B cell (primary cell): ENCODE measurements at regions not wholly inside any gene's neighbourhood (a gene's known extent, or its start where the extent isn't known, plus 50 kb on each side); places are given as distances from the start of the nearest gene placed in this dataset.

ENCODE experiments used
- ATAC-seq: fragments of 200-7000 bp; cut with Tn5 transposase; one replicate; pipeline ENCODE4 v1.10.0; 2021; ENCODE audit warnings: low read depth, mild to moderate bottlenecking, moderate number of reproducible peaks, moderate library complexity
- CTCF ChIA-PET: fragments of 350-600 bp; sonication (Branson Sonifier 250); formaldehyde crosslinking; loops from one replicate; lab custom pipeline; 2021; ENCODE audit warnings: antibody characterized with exemption, inconsistent platforms; lab: Charles Lee
- POLR2A ChIA-PET: fragments of 350-600 bp; sonication (Branson Sonifier 250); formaldehyde crosslinking; loops from one replicate; lab custom pipeline; 2021; ENCODE audit warnings: antibody characterized with exemption; lab: Charles Lee
- DNase-seq: peaks from one replicate; pipeline ENCODE4 v3.0.0; 2013
- H2AFZ ChIP-seq: 2 replicates; pipeline ENCODE4 v1.6.1; 2012; ENCODE audit warnings: mild to moderate bottlenecking, low read depth, low read length; ENCODE audit not compliant: insufficient read depth, poor library complexity, severe bottlenecking
- H3K27ac ChIP-seq, 2 donors: 1 replicate in 1 of 2; 2 replicates in 1 of 2; pipeline ENCODE4 v1.5.1; 2012 to 2013; ENCODE audit warnings: low read length in 2 of 2, mild to moderate bottlenecking in 2 of 2, moderate library complexity in 1 of 2
- H3K27me3 ChIP-seq, 4 experiments: fragments of 200-600 bp in 1 of 4; sonication (generic) in 1 of 4; replicated peaks in 1 of 4; 1 replicate in 2 of 4; 2 replicates in 2 of 4; pipeline versions ENCODE4 v1.6.1 to v1.7.0; 2013 to 2016; ENCODE audit warnings: low read length in 3 of 4, mild to moderate bottlenecking in 2 of 4, mixed read lengths in 1 of 4, moderate library complexity in 1 of 4; ENCODE audit not compliant: insufficient read depth in 4 of 4, control insufficient read depth in 3 of 4; ENCODE audit errors: control extremely low read depth in 1 of 4
- H3K36me3 ChIP-seq, 2 experiments: replicated peaks in 1 of 2; 1 replicate in 1 of 2; 2 replicates in 1 of 2; pipeline versions ENCODE4 v1.6.1 to v1.7.1; 2013; ENCODE audit warnings: low read length in 1 of 2; ENCODE audit not compliant: insufficient read depth in 2 of 2, control insufficient read depth in 1 of 2; ENCODE audit errors: control extremely low read depth in 1 of 2, extremely low read depth in 1 of 2
- H3K4me1 ChIP-seq, 2 donors: fragments of 200-600 bp in 1 of 2; sonication (generic) in 1 of 2; 1 replicate in 1 of 2; 2 replicates in 1 of 2; pipeline versions ENCODE4 v1.5.1 to v1.6.1; 2013 to 2017; ENCODE audit warnings: low read length in 2 of 2; ENCODE audit not compliant: control insufficient read depth in 2 of 2, insufficient read depth in 2 of 2
- H3K4me2 ChIP-seq: replicated peaks from 2 replicates; pipeline ENCODE3; 2012; ENCODE audit warnings: mild to moderate bottlenecking, low read depth, low read length; ENCODE audit not compliant: poor library complexity, severe bottlenecking
- H3K4me3 ChIP-seq, 5 experiments: fragments of 200-600 bp in 1 of 5; sonication (generic) in 1 of 5; 1 replicate in 3 of 5; 2 replicates in 2 of 5; pipeline versions ENCODE4 v1.5.1 to v1.7.0; 2011 to 2016; ENCODE audit warnings: low read length in 4 of 5, mild to moderate bottlenecking in 4 of 5, low read depth in 2 of 5, control low read depth in 1 of 5, moderate library complexity in 1 of 5; ENCODE audit not compliant: insufficient read depth in 1 of 5; ENCODE audit errors: control extremely low read depth in 1 of 5, extremely low read depth in 1 of 5
- H3K79me2 ChIP-seq: fragments of 200-600 bp; sonication (generic); one replicate; pipeline ENCODE4 v1.6.0; 2016; ENCODE audit warnings: low read length; ENCODE audit not compliant: control insufficient read depth, insufficient read depth
- H3K9ac ChIP-seq: fragments of 200-600 bp; sonication (generic); 2 replicates; pipeline ENCODE4 v1.6.1; 2017; ENCODE audit warnings: mild to moderate bottlenecking, low read length, moderate library complexity
- H3K9me3 ChIP-seq, 3 donors: one replicate each; pipeline versions ENCODE4 v1.6.1 to v1.7.1; 2013; ENCODE audit warnings: low read length in 2 of 3; ENCODE audit not compliant: control insufficient read depth in 2 of 3, insufficient read depth in 1 of 3; ENCODE audit errors: control extremely low read depth in 1 of 3
- H4K20me1 ChIP-seq: 2 replicates; pipeline ENCODE4 v1.6.0; 2012; ENCODE audit warnings: mild to moderate bottlenecking, low read length; ENCODE audit not compliant: insufficient read depth, control insufficient read depth, poor library complexity, severe bottlenecking
- H3K27ac Mint-ChIP-seq: one replicate; pipeline ENCODE4 v1.8.0; 2021; ENCODE audit warnings: mixed read lengths
- H3K27me3 Mint-ChIP-seq: one replicate; pipeline ENCODE4 v1.8.0; 2021; ENCODE audit warnings: mixed read lengths
- H3K4me1 Mint-ChIP-seq: one replicate; pipeline ENCODE4 v1.8.0; 2021; ENCODE audit warnings: mixed read lengths
- H3K4me3 Mint-ChIP-seq: one replicate; pipeline ENCODE4 v1.8.0; 2021; ENCODE audit warnings: mixed read lengths
- H3K9me3 Mint-ChIP-seq: one replicate; pipeline ENCODE4 v1.8.0; 2022; ENCODE audit warnings: mixed read lengths; ENCODE audit not compliant: insufficient read depth
- CTCF ChIP-seq: fragments of 200-600 bp; IDR thresholded peaks from one replicate; pipeline ENCODE4 v1.8.0; 2022; ENCODE audit warnings: antibody characterized with exemption, mild to moderate bottlenecking
- EZH2 ChIP-seq: IDR thresholded peaks from 2 replicates; pipeline ENCODE4 v1.6.1; 2012; ENCODE audit warnings: borderline replicate concordance, low read depth, mild to moderate bottlenecking, moderate library complexity, low read length; ENCODE audit not compliant: insufficient read depth, poor library complexity, severe bottlenecking
- WGBS: methylation state at CpG from one replicate; pipeline ENCODE4 v1.1.5; 2013; ENCODE audit warnings: missing lambda C conversion rate; ENCODE audit not compliant: insufficient coverage; 5-methylcytosine and 5-hydroxymethylcytosine counted together
- intact Hi-C: fragments of 100-400 bp; cut with micrococcal nuclease; formaldehyde crosslinking; loops from one replicate; pipeline ENCODE4 v1.10.0; 2022

DNA sequence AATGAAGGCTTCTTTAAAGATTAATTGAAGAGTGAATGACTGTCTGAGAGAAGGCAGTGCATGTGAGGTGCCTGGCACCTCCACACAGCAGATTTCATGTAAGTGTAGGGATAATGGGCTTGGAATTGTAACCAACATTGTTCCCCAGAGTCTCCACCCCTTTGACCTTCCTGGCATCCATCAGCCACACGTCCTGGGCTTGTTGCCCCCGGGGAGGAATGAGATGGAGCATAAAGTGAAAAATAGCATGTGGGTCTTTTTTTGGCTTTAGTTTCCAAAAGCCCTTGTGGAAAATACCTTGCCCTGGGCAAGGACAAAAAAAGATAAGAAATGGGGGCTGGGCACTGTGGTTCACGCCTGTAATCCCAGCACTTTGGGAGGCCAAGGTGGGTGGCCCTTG, 242.2 kb upstream of the ECI2 start:
- H3K27me3 ChIP-seq: peaks cover 0 to 2% (median 0%) of the 10 kb centered on the region in 4 experiments
- TF ChIP-seq CTCF (no peak), EZH2 (no peak)
- no peaks in the 10 kb centered on the region for H3K79me2 ChIP-seq
- H3K9me3 Mint-ChIP-seq: peaks cover 4% of the 10 kb centered on the region
- H3K4me1 Mint-ChIP-seq: no peaks in the 10 kb centered on the region
- H3K27me3 Mint-ChIP-seq: peaks cover 33% of the 10 kb centered on the region
- H3K36me3 ChIP-seq: no peaks in the 10 kb centered on the region
- intact Hi-C loops: no loop called here
- H3K9me3 ChIP-seq: peaks cover 0 to 10% (median 0%) of the 10 kb centered on the region in 3 donors
- no peaks in the 10 kb centered on the region for H4K20me1 ChIP-seq
- no peak overlapping the region for H3K4me3 Mint-ChIP-seq
- DNase-seq: no peak
- ChIA-PET POLR2A (no interaction called here), CTCF (no interaction called here)
- no peaks in the 10 kb centered on the region for H3K4me1 ChIP-seq
- H3K9ac ChIP-seq: no peak overlapping the region
- H3K27ac ChIP-seq: no peak overlapping the region
- WGBS: no CpG with 5 or more reads among the region's 3 CpGs
- no peak for ATAC-seq
- H3K27ac Mint-ChIP-seq: no peak overlapping the region
- no peak overlapping the region for H3K4me3 ChIP-seq
- no peak overlapping the region for H2AFZ ChIP-seq
- H3K4me2 ChIP-seq: no peak overlapping the region

DNA sequence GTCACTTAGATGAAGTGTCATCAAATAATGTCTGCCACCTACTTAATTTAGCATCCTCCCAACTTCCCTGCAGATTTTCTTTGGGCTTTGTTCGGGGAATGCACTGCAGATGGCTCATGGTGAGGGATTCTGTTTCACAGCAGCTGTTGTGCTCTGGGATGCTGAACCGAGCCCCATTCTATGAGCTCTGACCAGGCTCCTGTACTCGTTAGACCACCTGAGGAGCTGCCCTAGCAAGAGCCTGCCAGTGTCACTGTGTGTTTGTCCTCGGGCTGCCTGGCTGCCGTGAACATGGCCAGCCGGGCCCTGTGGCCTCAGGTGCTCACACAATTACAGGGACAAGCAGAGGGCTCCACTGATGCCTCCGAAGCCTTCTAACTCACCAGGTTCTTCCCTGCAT, 238.8 kb upstream of the ECI2 start:
- ChIA-PET POLR2A (no interaction called here), CTCF (no interaction called here)
- Histone ChIP-seq H3K9me3 (peaks cover 0 to 5% (median 0%) of the 10 kb centered on the region in 3 donors), H3K4me2 (no peak overlapping the region), H4K20me1 (no peaks in the 10 kb centered on the region), H3K79me2 (no peaks in the 10 kb centered on the region), H2AFZ (no peak overlapping the region), H3K27me3 (peaks cover 0 to 2% (median 0%) of the 10 kb centered on the region in 4 experiments), H3K9ac (no peak overlapping the region), H3K36me3 (no peaks in the 10 kb centered on the region), H3K27ac (no peak overlapping the region), H3K4me3 (no peak overlapping the region), H3K4me1 (no peaks in the 10 kb centered on the region)
- intact Hi-C loops: no loop called here
- no peaks in the 10 kb centered on the region for H3K4me1 Mint-ChIP-seq
- no peaks in the 10 kb centered on the region for H3K9me3 Mint-ChIP-seq
- no peak for TF ChIP-seq CTCF
- TF ChIP-seq EZH2: no peak
- 81% methylated on average over 7 of the region's 7 CpGs for WGBS
- ATAC-seq (no peak), DNase-seq (no peak)
- no peak overlapping the region for H3K4me3 Mint-ChIP-seq
- peaks cover 36% of the 10 kb centered on the region for H3K27me3 Mint-ChIP-seq
- H3K27ac Mint-ChIP-seq: no peak overlapping the region
